Lower lobe of right lung (tissue), 2 donors: ENCODE measurements at regions not wholly inside any gene's neighbourhood (a gene's known extent, or its start where the extent isn't known, plus 50 kb on each side); places are given as distances from the start of the nearest gene placed in this dataset.
"Not testable (repeated sequence)": the region's sequence is repeated elsewhere in the genome, so short reads cannot be mapped to it uniquely, and the experiment has no call there.

Source experiments
- ATAC-seq, 2 donors: fragments of 200-7000 bp; cut with Tn5 transposase; one replicate each; pipeline ENCODE4 v1.9.1; 2020 to 2022; ENCODE audit warnings: mild to moderate bottlenecking in 2 of 2, moderate library complexity in 2 of 2
- DNase-seq: peaks from one replicate; pipeline ENCODE4 v3.0.0-alpha.2; 2020
- H3K27ac ChIP-seq: fragments of 200-600 bp; one replicate; pipeline ENCODE4 v1.8.0; 2022
- H3K27me3 ChIP-seq: fragments of 200-600 bp; one replicate; pipeline ENCODE4 v1.8.0; 2022; ENCODE audit warnings: low read depth
- H3K36me3 ChIP-seq: fragments of 200-600 bp; one replicate; pipeline ENCODE4 v1.8.0; 2022; ENCODE audit warnings: mild to moderate bottlenecking
- H3K4me1 ChIP-seq: fragments of 200-600 bp; one replicate; pipeline ENCODE4 v1.8.0; 2022
- H3K4me3 ChIP-seq: fragments of 200-600 bp; one replicate; pipeline ENCODE4 v1.8.0; 2022; ENCODE audit warnings: mild to moderate bottlenecking
- H3K9me3 ChIP-seq: fragments of 200-600 bp; one replicate; pipeline ENCODE4 v1.8.0; 2022
- intact Hi-C: fragments of 100-400 bp; cut with DNase I; formaldehyde crosslinking; loops from one replicate; pipeline ENCODE4 v1.11.0; 2022
- TF ChIP-seq, protein P1 (sequence below): fragments of 200-600 bp; IDR thresholded peaks from one replicate; pipeline ENCODE4 v1.8.0; 2022; ENCODE audit warnings: antibody characterized with exemption, mild to moderate bottlenecking
- donor health status: DM: no; HTN: yes; CAD: no; lungs with severe emphysema.

DNA sequence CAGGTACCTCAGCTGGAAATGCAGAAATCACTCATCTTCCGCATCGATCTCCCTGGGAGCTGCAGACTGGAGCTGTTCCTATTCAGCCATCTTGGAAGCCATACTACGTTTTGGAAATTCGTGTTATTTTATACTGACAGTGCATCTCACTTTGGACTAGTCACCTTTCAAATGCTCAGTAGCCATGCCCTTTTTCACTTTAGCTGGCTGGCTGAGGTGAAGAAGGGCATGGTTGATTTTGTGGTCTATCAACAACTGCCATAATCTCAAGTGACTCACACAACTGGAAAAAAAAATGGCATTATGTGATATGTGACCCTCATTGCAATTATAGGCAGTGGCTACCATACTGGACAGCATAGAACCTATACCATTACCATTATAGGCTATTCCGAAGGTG is 100.5 kb downstream of the CCDC71L start:
- DNase-seq (no peak), ATAC-seq (no peak)
- no peaks in the 10 kb centered on the region for H3K36me3 ChIP-seq
- H3K4me3 ChIP-seq = no peak overlapping the region
- intact Hi-C loops = no loop called here
- H3K9me3 ChIP-seq = no peaks in the 10 kb centered on the region
- H3K4me1 ChIP-seq = no peaks in the 10 kb centered on the region
- TF ChIP-seq, protein P1, sequence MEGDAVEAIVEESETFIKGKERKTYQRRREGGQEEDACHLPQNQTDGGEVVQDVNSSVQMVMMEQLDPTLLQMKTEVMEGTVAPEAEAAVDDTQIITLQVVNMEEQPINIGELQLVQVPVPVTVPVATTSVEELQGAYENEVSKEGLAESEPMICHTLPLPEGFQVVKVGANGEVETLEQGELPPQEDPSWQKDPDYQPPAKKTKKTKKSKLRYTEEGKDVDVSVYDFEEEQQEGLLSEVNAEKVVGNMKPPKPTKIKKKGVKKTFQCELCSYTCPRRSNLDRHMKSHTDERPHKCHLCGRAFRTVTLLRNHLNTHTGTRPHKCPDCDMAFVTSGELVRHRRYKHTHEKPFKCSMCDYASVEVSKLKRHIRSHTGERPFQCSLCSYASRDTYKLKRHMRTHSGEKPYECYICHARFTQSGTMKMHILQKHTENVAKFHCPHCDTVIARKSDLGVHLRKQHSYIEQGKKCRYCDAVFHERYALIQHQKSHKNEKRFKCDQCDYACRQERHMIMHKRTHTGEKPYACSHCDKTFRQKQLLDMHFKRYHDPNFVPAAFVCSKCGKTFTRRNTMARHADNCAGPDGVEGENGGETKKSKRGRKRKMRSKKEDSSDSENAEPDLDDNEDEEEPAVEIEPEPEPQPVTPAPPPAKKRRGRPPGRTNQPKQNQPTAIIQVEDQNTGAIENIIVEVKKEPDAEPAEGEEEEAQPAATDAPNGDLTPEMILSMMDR = no peak
- H3K27ac ChIP-seq = no peak overlapping the region
- no peaks in the 10 kb centered on the region for H3K27me3 ChIP-seq

DNA sequence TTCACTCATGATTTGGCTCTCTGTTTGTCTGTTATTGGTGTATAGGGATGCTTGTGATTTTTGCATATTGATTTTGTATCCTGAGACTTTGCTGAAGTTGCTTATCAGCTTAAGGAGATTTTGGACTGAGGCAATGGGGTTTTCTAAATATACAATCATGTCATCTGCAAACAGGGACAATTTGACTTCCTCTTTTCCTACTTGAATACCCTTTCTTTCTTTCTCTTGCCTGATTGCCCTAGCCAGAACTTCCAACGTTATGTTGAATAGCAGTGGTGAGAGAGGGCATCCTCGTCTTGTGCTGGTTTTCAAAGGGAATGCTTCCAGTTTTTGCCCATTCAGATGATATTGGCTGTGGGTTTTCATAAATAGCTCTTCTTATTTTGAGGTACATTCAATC is 104.7 kb downstream of the CCDC71L start:
- H3K27ac ChIP-seq, DNase-seq, H3K9me3 ChIP-seq, intact Hi-C loops, H3K36me3 ChIP-seq, H3K4me3 ChIP-seq, H3K4me1 ChIP-seq, ATAC-seq, H3K27me3 ChIP-seq: not testable (repeated sequence)

DNA sequence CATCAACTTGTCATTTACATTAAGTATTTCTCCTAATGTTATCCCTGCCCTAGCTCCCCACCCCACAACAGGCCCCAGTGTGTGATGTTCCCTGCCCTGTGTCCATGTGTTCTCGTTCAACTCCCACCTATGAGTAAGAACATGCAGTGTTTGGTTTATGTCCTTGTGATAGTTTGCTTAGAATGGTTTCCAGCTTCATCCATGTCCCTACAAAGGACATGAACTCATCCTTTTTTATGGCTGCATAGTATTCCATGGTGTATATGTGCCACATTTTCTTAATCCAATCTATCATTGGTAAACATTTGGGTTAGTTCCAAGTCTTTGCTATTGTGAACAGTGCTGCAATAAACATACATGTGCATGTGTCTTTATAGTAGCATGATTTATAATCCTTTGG is 106.3 kb downstream of the CCDC71L start:
- H3K36me3 ChIP-seq, H3K4me1 ChIP-seq, H3K4me3 ChIP-seq, H3K27me3 ChIP-seq, H3K9me3 ChIP-seq, DNase-seq, intact Hi-C loops, H3K27ac ChIP-seq, ATAC-seq: not testable (repeated sequence)

DNA sequence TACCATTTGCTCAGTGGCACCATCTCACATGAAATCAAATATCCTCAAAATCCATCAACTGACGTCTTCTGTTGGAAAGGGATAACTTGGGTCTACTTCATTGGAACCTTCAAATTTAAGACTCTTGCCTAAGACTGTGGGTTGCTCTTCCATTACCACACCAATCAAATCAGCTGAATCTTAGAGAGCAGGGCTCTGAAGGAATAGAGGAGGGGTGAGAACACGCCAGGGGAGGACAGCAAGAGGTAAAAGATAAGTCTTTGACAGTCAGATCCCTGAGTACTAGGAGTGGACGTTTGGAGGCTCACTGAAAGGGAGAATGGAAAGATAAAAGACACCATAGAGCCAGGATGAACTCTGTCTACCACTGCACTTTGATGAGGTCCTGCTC is 107.5 kb downstream of the CCDC71L start:
- Histone ChIP-seq H3K4me3 (no peak overlapping the region), H3K27ac (no peak overlapping the region), H3K36me3 (no peaks in the 10 kb centered on the region), H3K4me1 (no peaks in the 10 kb centered on the region), H3K27me3 (no peaks in the 10 kb centered on the region), H3K9me3 (no peaks in the 10 kb centered on the region)
- TF ChIP-seq, protein P1 = no peak
- no peak for DNase-seq
- intact Hi-C loops = no loop called here
- no peak for ATAC-seq

DNA sequence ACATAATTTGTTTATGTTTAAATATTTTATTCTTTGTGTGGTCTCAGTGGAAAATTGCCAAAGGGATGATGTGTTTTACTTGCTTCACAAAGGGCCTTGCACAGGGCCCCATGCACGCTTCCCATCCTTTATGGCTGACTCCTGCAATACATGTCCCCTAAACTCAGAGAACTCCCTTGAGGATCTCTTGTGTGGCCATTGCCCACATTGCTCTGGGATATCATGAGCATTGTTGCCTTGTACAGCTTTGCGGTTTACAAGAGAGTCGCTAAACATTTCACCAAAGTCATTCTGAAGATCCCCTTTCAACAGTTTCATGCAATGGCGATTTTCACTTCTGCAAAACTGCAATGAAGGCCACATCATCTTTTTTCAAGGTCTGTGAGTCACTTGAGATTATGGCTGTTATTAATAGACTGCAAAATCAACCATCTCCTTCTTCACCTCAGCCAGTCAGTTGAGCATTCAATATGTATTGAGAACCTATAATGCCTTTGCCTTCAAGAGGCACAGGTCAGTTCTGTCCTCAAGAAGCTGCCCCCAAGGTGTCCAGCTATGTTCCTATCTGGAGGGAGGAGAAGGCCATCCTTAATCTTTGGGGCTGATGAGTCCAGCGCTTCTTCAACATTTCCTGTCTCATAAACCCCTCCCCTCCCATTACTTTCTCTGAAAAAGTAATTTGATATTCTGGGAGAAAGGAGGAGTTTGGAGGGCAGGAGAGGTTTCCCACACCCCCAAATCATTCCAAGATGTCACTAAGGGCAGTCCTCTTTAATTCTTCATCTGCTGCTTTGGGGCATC is 108.1 kb downstream of the CCDC71L start:
- H3K4me3 ChIP-seq = no peak overlapping the region
- no peaks in the 10 kb centered on the region for H3K36me3 ChIP-seq
- ATAC-seq = peak; percentile 59 to 79
- intact Hi-C loops = no loop called here
- DNase-seq = no peak
- TF ChIP-seq, protein P1 = no peak
- H3K27me3 ChIP-seq = no peaks in the 10 kb centered on the region
- H3K4me1 ChIP-seq = no peaks in the 10 kb centered on the region
- no peak overlapping the region for H3K27ac ChIP-seq
- H3K9me3 ChIP-seq = no peaks in the 10 kb centered on the region

DNA sequence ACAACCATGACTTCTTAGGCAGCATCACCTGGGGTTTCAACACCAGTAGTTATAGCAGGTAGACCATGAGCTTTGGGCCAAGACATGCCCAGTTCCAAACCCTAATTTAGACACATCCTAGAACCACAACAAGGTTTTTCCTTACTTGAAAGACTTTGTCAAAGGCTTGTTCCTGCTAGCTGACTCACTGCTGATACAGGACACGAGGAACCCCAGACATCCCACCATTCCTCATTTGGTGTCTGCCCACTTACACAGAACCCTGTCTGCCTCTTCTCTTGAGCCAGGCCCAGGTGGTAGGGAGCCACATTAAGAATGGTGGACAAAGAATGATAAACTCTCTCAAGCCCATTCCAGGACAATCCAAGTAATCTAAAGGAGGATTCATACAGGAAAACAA is 109.0 kb downstream of the CCDC71L start:
- ATAC-seq (no peak), DNase-seq (no peak)
- TF ChIP-seq, protein P1 = no peak
- Histone ChIP-seq H3K4me1 (no peaks in the 10 kb centered on the region), H3K36me3 (no peaks in the 10 kb centered on the region), H3K27me3 (no peaks in the 10 kb centered on the region), H3K9me3 (no peaks in the 10 kb centered on the region), H3K27ac (no peak overlapping the region), H3K4me3 (no peak overlapping the region)
- intact Hi-C loops = no loop called here
